Ascending aorta (tissue), 2 donors: ENCODE measurements at regions not wholly inside any gene's neighbourhood (a gene's known extent, or its start where the extent isn't known, plus 50 kb on each side); places are given as distances from the start of the nearest gene placed in this dataset.

Source experiments
- DNase-seq, 2 donors: peaks; one replicate each; pipeline ENCODE4 v3.0.0-alpha.2; 2019; ENCODE audit warnings: low spot score in 2 of 2
- H3K27ac ChIP-seq, 2 donors: fragments of 200-600 bp; sonication (generic); one replicate each; pipeline ENCODE4 v1.5.1; 2016 to 2017; ENCODE audit warnings: mild to moderate bottlenecking in 1 of 2
- H3K27me3 ChIP-seq: fragments of 200-600 bp; sonication (generic); one replicate; pipeline ENCODE4 v1.5.1; 2017
- H3K36me3 ChIP-seq, 2 donors: fragments of 200-600 bp; sonication (generic); one replicate each; pipeline ENCODE4 v1.5.1; 2016
- H3K4me1 ChIP-seq, 2 donors: fragments of 200-600 bp; sonication (generic); one replicate each; pipeline ENCODE4 v1.5.1; 2016 to 2017; ENCODE audit warnings: mild to moderate bottlenecking in 1 of 2
- H3K4me3 ChIP-seq, 2 donors: fragments of 200-600 bp; sonication (generic); one replicate each; pipeline ENCODE4 v1.5.1; 2016 to 2017; ENCODE audit warnings: mild to moderate bottlenecking in 1 of 2
- H3K9me3 ChIP-seq, 2 donors: fragments of 200-600 bp; sonication (generic); one replicate each; pipeline ENCODE4 v1.5.1; 2016
- intact Hi-C: fragments of 100-400 bp; cut with DNase I; formaldehyde crosslinking; loops from one replicate; pipeline ENCODE4 v1.15.1; 2023
- TF ChIP-seq, protein P1 (sequence below), 3 experiments: fragments of 200-600 bp in 2 of 3; fragments of 450-650 bp in 1 of 3; sonication (generic) in 2 of 3; IDR thresholded peaks; one replicate each; pipeline ENCODE4 v1.5.1; 2016 to 2019; ENCODE audit warnings: antibody characterized with exemption in 3 of 3, mild to moderate bottlenecking in 1 of 3, moderate library complexity in 1 of 3

DNA sequence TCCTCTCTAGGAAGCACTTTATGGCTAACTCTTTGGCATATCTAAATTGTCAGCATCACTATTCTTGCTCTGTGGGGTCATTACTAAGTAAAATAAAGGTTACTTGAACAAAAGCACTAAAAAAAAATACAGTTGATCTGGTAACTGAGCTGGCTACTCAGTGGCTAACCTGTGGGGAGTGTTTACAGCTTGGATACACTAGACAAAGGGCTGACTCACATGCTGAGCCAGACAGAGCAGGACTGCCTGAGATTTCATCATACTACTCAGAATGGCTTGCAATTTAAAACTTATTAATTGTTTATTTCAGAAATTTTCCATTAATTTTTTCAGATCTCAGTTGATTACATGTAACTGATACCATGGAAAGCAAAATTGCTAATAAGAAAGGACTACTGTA, 1690.4 kb upstream of the SLC39A10 start:
- Histone ChIP-seq H3K9me3 (no peaks in the 10 kb centered on the region), H3K27ac (no peak overlapping the region), H3K27me3 (no peaks in the 10 kb centered on the region), H3K36me3 (no peaks in the 10 kb centered on the region), H3K4me3 (no peak overlapping the region), H3K4me1 (no peaks in the 10 kb centered on the region)
- intact Hi-C loops: no loop called here
- TF ChIP-seq, protein P1, sequence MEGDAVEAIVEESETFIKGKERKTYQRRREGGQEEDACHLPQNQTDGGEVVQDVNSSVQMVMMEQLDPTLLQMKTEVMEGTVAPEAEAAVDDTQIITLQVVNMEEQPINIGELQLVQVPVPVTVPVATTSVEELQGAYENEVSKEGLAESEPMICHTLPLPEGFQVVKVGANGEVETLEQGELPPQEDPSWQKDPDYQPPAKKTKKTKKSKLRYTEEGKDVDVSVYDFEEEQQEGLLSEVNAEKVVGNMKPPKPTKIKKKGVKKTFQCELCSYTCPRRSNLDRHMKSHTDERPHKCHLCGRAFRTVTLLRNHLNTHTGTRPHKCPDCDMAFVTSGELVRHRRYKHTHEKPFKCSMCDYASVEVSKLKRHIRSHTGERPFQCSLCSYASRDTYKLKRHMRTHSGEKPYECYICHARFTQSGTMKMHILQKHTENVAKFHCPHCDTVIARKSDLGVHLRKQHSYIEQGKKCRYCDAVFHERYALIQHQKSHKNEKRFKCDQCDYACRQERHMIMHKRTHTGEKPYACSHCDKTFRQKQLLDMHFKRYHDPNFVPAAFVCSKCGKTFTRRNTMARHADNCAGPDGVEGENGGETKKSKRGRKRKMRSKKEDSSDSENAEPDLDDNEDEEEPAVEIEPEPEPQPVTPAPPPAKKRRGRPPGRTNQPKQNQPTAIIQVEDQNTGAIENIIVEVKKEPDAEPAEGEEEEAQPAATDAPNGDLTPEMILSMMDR (IDR thresholded peaks at IDR 0.05): no peak
- no peak for DNase-seq

DNA sequence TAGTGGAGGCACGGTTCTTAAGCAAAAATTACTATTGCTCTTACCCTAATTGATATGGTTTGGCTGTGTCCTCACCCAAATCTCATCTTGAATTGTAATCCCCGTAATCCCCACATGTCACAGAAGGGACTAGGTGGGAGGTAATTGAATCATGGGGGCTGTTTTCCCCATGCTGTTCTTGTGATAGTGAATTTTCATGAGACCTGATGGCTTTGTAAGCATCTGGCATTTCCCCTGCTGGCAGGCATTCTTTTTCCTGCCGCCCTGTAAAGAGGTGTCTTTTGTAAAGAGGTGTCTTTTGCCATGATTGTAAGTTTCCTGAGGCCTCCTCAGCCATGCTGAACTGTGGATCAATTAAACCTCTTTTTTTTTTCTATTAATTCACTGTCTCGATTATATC, 1691.8 kb upstream of the SLC39A10 start:
- TF ChIP-seq, protein P1 (IDR thresholded peaks at IDR 0.05): no peak
- intact Hi-C loops: no loop called here
- Histone ChIP-seq H3K9me3 (no peaks in the 10 kb centered on the region), H3K27me3 (no peaks in the 10 kb centered on the region), H3K27ac (no peak overlapping the region), H3K4me1 (no peaks in the 10 kb centered on the region), H3K36me3 (no peaks in the 10 kb centered on the region), H3K4me3 (no peak overlapping the region)
- no peak for DNase-seq

DNA sequence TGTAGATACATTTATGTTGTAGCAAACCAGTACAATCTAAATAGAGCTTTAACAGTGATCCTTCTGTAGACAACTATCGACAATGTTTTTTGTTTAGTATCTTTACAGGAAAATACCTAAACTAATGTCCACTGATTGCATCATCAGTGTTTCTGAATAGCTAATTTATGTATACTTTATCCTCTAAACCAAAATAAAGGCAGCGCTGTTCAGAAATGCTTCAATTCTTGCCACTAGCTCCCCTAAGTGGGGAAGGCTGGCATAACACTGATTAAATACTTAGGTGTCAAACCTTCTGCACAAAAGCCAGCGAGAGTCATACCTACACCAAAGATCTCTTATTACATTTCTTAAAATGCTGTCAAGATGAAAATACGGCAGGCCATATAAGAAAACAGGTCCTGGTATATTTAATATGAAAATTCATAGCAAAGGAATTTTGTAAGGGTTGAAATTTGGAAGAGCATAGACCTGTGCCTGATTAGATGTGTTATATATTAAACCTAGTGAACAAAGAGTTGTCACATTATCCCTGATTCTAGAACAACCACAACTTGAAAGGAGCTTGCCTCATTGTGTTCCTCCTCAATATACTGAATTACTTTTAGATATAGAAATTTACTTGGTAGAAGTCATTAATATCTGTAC, 1693.4 kb upstream of the SLC39A10 start:
- H3K4me1 ChIP-seq: no peaks in the 10 kb centered on the region
- H3K27me3 ChIP-seq: no peaks in the 10 kb centered on the region
- H3K9me3 ChIP-seq: no peaks in the 10 kb centered on the region
- no peak overlapping the region for H3K27ac ChIP-seq
- no peaks in the 10 kb centered on the region for H3K36me3 ChIP-seq
- intact Hi-C loops: no loop called here
- no peak for DNase-seq
- H3K4me3 ChIP-seq: no peak overlapping the region
- TF ChIP-seq, protein P1 (IDR thresholded peaks at IDR 0.05): no peak

DNA sequence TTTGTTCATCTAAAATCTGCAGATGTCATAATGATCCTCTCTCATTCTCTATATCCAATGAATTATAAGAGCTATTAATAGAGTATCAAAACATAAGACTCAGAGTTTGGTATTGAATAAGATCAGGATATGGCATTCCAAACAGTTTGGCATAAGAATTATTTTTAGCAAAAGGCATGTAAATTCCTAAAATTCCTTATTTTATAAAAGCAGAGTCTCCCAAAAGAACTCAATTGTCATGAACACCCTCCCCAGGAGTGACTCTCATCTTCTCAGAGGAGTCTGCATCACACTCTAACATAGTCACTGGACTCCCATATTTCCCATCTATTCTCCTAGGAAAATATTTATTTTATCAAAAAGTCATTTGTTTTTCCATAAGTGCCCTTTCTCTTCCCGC, 1710.2 kb upstream of the SLC39A10 start:
- Histone ChIP-seq H3K4me3 (no peak overlapping the region), H3K9me3 (no peaks in the 10 kb centered on the region), H3K27ac (no peak overlapping the region), H3K36me3 (no peaks in the 10 kb centered on the region), H3K4me1 (no peaks in the 10 kb centered on the region), H3K27me3 (no peaks in the 10 kb centered on the region)
- intact Hi-C loops: no loop called here
- TF ChIP-seq, protein P1 (IDR thresholded peaks at IDR 0.05): no peak
- no peak for DNase-seq

DNA sequence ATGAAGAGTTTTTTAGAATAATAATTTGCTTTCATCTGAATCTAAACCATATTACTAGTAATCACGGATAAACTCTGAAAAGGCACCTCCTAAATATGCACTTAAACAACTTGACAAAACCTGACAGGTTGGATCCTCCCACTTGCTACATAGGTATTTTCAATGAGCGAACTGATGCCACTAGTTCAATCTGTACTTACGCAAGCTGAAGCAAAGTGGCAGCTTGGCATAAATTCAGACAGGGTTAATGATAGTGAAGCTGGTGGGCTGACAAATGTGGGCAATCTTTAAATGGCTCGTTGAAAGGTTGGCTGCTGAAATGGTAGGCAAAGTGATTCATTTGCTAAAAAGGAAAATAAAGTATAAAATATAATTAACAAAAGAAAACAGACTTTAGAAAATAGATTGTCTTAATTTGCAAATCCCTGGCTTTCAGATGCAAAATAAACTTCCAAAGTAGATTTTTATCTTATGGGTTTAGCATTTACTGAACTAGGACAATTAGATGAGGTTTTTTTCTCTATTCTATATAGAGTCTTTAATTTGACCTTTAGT, 1713.5 kb upstream of the SLC39A10 start:
- DNase-seq: no peak
- no peaks in the 10 kb centered on the region for H3K9me3 ChIP-seq
- H3K27ac ChIP-seq: no peak overlapping the region
- intact Hi-C loops: no loop called here
- TF ChIP-seq, protein P1 (IDR thresholded peaks at IDR 0.05): no peak
- no peak overlapping the region for H3K4me3 ChIP-seq
- H3K4me1 ChIP-seq: no peaks in the 10 kb centered on the region
- H3K36me3 ChIP-seq: no peaks in the 10 kb centered on the region
- H3K27me3 ChIP-seq: no peaks in the 10 kb centered on the region
